Nephron (organoid): ENCODE measurements at regions not wholly inside any gene's neighbourhood (a gene's known extent, or its start where the extent isn't known, plus 50 kb on each side); places are given as distances from the start of the nearest gene placed in this dataset.

ENCODE experiments used
- H3K27ac Mint-ChIP-seq, 3 experiments: 2 replicates each; pipeline ENCODE4 v1.8.0; 2020; ENCODE audit warnings: mixed read lengths in 3 of 3, mild to moderate bottlenecking in 2 of 3, moderate library complexity in 1 of 3
- H3K27me3 Mint-ChIP-seq: 2 replicates; pipeline ENCODE4 v1.8.0; 2021; ENCODE audit warnings: low read depth, mild to moderate bottlenecking, moderate library complexity, mixed read lengths
- H3K36me3 Mint-ChIP-seq: 2 replicates; pipeline ENCODE4 v1.8.0; 2020; ENCODE audit warnings: low read depth, mixed read lengths
- H3K4me1 Mint-ChIP-seq: 2 replicates; pipeline ENCODE4 v1.8.0; 2020; ENCODE audit warnings: mixed read lengths
- H3K4me3 Mint-ChIP-seq, 3 experiments: 2 replicates each; pipeline ENCODE4 v1.8.0; 2020; ENCODE audit warnings: mild to moderate bottlenecking in 3 of 3, mixed read lengths in 3 of 3, moderate library complexity in 2 of 3
- H3K9me3 Mint-ChIP-seq: 2 replicates; pipeline ENCODE4 v1.8.0; 2020; ENCODE audit warnings: mixed read lengths
- TF ChIP-seq, protein P1 (sequence below), 3 experiments: fragments of 200-600 bp; sonication (generic); IDR thresholded peaks; one replicate each; pipeline ENCODE4 v1.5.0; 2021; ENCODE audit warnings: antibody characterized with exemption in 3 of 3; ENCODE audit not compliant: unreplicated experiment in 3 of 3

DNA sequence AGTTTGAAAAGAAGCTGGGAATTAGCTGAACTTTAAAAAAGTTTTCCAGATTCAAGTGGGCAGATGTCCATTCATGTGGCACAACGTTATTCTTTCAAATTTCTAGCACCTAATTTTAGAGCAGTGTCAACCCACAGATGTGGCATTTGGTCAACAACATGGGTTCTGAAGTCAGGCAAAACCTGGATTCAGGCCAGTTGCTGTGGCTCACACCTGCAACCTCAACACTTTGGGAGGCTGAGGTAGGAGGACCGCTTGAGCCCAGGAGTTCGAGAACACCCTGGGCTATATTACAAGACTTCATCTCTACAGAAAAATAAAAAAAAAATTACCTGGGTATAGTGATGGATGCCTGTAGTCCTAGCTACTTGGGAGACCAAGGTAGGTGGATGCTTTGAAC lies 380.2 kb upstream of the SALL1 start:
- Mint-ChIP-seq H3K4me1 (peaks cover 9% of the 10 kb centered on the region), H3K27me3 (peaks cover 51% of the 10 kb centered on the region), H3K9me3 (no peaks in the 10 kb centered on the region), H3K4me3 (no peak overlapping the region), H3K27ac (no peak overlapping the region), H3K36me3 (no peaks in the 10 kb centered on the region)
- TF ChIP-seq, protein P1, sequence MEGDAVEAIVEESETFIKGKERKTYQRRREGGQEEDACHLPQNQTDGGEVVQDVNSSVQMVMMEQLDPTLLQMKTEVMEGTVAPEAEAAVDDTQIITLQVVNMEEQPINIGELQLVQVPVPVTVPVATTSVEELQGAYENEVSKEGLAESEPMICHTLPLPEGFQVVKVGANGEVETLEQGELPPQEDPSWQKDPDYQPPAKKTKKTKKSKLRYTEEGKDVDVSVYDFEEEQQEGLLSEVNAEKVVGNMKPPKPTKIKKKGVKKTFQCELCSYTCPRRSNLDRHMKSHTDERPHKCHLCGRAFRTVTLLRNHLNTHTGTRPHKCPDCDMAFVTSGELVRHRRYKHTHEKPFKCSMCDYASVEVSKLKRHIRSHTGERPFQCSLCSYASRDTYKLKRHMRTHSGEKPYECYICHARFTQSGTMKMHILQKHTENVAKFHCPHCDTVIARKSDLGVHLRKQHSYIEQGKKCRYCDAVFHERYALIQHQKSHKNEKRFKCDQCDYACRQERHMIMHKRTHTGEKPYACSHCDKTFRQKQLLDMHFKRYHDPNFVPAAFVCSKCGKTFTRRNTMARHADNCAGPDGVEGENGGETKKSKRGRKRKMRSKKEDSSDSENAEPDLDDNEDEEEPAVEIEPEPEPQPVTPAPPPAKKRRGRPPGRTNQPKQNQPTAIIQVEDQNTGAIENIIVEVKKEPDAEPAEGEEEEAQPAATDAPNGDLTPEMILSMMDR (IDR thresholded peaks at IDR 0.05; ENCODE audit: unreplicated experiment in 3 of 3), result no peak

DNA sequence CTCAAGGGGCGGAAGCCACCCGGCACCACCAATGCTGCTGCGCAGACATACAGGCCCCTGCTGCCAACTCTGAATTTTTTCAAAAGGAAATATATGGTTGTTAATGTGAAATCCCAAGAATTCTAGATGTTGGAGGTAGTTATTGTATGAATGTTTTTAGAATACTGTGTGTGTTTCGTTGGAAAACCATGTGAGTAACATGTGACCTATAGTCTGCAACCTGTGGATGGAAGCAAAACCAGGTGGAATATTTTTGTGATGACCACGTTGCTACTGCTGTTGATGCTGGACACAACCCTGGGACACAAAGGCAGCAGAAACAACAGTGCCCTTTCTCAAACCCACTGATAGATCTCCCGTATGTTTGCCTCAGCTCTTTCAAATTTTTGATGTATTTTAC lies 376.3 kb upstream of the SALL1 start:
- peaks cover 16% of the 10 kb centered on the region for H3K4me1 Mint-ChIP-seq
- H3K9me3 Mint-ChIP-seq, result peaks cover under 1% of the 10 kb centered on the region
- peak overlapping the region in 1 of 3 experiments; percentile 60 for H3K27ac Mint-ChIP-seq
- no peak overlapping the region for H3K4me3 Mint-ChIP-seq
- H3K36me3 Mint-ChIP-seq, result no peaks in the 10 kb centered on the region
- peaks cover 33% of the 10 kb centered on the region for H3K27me3 Mint-ChIP-seq
- TF ChIP-seq, protein P1 (IDR thresholded peaks at IDR 0.05; ENCODE audit: unreplicated experiment in 3 of 3), result no peak

DNA sequence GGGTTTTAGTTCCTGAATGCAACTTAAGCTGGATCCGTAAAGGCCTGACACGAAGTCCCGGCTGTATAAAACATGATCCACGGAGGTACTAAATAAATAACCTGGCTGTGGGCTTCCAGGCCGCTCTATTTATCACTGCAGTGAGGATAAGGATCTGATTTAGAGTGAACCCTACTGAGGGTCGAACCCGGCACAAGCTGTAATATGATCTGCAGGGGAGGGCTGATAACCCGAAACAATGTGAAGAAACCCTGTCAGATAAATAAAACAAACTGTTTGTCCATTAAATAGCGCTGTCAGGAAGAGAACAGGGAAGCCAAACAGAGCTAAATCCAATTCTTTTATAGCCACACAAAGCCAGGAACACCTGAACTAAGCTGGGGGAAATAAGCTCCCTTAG lies 375.6 kb upstream of the SALL1 start:
- peak overlapping the region in 1 of 3 experiments; percentile 33 for H3K4me3 Mint-ChIP-seq
- peaks cover 3% of the 10 kb centered on the region for H3K36me3 Mint-ChIP-seq
- H3K4me1 Mint-ChIP-seq, result peaks cover 16% of the 10 kb centered on the region
- TF ChIP-seq, protein P1 (IDR thresholded peaks at IDR 0.05; ENCODE audit: unreplicated experiment in 3 of 3), result no peak
- peaks cover 7% of the 10 kb centered on the region for H3K9me3 Mint-ChIP-seq
- peak overlapping the region in 1 of 3 experiments; percentile 28 for H3K27ac Mint-ChIP-seq
- H3K27me3 Mint-ChIP-seq, result peaks cover 28% of the 10 kb centered on the region

DNA sequence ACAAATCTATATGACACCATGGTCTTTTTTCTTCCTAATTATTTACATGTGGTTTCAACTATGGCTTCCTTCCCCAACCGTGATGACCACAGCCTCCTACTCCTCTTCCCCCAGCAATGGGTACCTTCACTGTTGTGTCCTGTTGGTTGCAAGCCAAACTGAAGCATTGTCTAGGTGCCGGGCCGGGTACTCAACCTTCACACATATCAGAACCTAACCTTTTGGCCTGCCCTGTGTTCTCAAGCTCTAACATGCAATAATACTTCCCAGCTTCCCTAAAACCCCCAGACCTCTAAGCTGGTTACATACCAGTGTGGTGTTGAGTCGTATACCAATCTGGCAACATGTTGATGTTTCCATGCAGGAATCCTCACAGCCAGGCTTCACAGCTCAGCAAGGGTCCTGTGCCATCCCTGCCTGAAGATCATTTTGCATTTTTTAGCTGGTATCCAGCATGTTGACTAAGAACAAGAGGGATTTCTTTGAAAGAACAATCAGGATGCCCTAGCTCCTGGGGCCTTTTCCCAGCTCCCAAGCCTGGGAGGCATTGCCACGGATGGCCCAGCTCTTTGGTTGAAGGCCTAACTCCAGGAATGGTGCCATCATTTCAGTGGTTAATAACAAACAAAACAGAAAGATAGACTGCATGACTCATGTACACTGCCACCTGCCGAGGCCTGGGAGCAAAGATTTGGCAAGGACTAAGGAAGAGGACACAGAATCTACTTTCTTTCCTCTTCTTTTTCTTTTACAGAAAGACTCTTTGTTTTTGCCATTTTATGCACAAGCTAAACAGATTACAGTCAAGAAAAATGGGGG lies 373.7 kb upstream of the SALL1 start:
- H3K36me3 Mint-ChIP-seq, result peaks cover 4% of the 10 kb centered on the region
- TF ChIP-seq, protein P1 (IDR thresholded peaks at IDR 0.05; ENCODE audit: unreplicated experiment in 3 of 3), result no peak
- peaks cover 24% of the 10 kb centered on the region for H3K27me3 Mint-ChIP-seq
- H3K9me3 Mint-ChIP-seq, result peaks cover 20% of the 10 kb centered on the region
- no peak overlapping the region for H3K27ac Mint-ChIP-seq
- no peak overlapping the region for H3K4me3 Mint-ChIP-seq
- H3K4me1 Mint-ChIP-seq, result peaks cover 16% of the 10 kb centered on the region

DNA sequence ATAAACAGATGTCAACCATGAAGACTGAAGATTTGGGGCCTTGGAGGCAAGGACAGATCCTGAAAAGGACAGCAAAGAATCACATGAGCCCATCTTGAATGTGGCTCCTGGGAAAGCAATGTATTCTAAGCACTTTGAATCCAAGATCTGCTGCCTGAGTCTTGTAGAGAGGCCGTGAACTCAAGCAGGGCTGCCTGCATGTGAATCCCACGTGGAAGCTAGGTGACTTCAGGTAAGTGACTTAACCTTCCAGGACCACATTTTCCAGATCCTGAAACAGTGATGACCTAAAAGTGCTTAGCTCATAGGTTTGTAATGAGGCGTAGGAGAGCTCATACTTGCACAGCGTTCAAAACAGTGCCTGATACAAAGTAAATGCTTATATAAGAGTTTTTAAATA lies 373.0 kb upstream of the SALL1 start:
- Mint-ChIP-seq H3K36me3 (peaks cover 9% of the 10 kb centered on the region), H3K9me3 (peaks cover 25% of the 10 kb centered on the region), H3K27ac (no peak overlapping the region), H3K4me3 (no peak overlapping the region), H3K4me1 (peaks cover 16% of the 10 kb centered on the region), H3K27me3 (peaks cover 22% of the 10 kb centered on the region)
- TF ChIP-seq, protein P1 (IDR thresholded peaks at IDR 0.05; ENCODE audit: unreplicated experiment in 3 of 3), result no peak

DNA sequence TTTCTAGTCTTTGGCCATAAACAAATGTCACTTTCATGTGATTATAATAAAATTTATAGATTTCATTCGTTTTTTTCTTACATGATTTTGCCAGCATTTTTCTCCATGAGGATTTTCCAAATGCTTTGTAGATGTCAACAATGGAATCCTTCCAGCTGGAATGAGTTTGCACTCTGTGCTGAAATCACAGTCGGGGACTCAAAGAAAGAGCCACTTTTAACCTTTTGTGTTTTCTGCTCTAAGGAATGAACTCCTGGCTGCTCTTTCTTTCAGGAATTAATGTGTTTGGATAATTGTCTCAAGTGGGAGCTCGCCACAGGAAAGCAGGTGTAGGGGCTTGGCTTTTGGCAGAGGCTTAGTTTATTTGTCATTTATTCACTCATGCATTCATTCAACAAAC lies 372.3 kb upstream of the SALL1 start:
- Mint-ChIP-seq H3K27ac (no peak overlapping the region), H3K36me3 (peaks cover 9% of the 10 kb centered on the region), H3K4me1 (peaks cover 16% of the 10 kb centered on the region), H3K27me3 (peaks cover 19% of the 10 kb centered on the region), H3K9me3 (peaks cover 30% of the 10 kb centered on the region), H3K4me3 (no peak overlapping the region)
- TF ChIP-seq, protein P1 (IDR thresholded peaks at IDR 0.05; ENCODE audit: unreplicated experiment in 3 of 3), result no peak
